HK-2 (cell line): ENCODE measurements at regions not wholly inside any gene's neighbourhood (a gene's known extent, or its start where the extent isn't known, plus 50 kb on each side); places are given as distances from the start of the nearest gene placed in this dataset.
A peak's percentile ranks its signal among the peaks of the same experiment; 100 is the strongest.
"Not testable (repeated sequence)": the region's sequence is repeated elsewhere in the genome, so short reads cannot be mapped to it uniquely, and the experiment has no call there.

ENCODE experiments used
- DNase-seq: peaks from one replicate; pipeline ENCODE4 v3.0.0-alpha.2; 2018; ENCODE audit not compliant: unreplicated experiment

- DNase-seq = no peak
These were observed 284.0 kb upstream of the DEFB112 start for GRCh38 chr6:50333696-50334095.

- DNase-seq = no peak
These were observed 287.9 kb upstream of the DEFB112 start for GRCh38 chr6:50337532-50338122.

DNA sequence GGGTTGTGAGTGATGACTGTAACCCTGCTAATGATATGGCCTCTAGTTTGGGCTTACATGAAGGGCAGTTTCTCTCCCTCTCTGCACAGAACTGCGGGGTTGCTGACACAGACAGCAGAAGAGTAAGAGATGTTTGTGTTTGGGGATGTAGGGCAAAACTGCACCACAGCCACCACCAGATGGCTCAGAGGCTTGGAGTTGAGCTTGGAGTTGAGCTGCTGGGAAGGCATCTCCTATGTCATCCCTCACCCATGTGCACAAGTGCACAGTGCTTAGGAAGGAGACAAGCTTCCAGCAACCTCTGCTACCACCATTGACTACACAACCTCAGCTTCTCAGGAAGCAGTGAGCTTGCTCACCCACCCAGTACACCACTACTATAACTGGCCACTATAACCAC is 303.9 kb upstream of the DEFB112 start:
- DNase-seq = no peak

DNA sequence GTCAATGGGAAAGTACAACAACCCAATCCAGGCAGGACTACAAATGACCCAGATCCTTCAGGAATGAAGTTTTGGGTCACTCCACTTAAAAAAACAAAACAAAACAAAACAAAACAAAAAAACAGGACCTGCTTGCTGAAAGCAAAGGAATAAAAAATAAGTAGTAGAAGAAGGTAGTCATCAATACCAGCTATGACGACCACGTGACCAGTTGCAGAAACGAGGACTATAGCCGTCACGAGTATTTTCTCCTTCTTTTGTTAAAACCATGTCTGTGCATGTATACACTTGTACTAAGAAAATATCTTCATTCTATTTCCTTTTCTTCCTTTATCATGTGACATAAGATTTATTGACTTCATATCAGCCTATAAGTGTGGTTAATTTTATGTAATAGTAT is 308.4 kb upstream of the DEFB112 start:
- no peak for DNase-seq

DNA sequence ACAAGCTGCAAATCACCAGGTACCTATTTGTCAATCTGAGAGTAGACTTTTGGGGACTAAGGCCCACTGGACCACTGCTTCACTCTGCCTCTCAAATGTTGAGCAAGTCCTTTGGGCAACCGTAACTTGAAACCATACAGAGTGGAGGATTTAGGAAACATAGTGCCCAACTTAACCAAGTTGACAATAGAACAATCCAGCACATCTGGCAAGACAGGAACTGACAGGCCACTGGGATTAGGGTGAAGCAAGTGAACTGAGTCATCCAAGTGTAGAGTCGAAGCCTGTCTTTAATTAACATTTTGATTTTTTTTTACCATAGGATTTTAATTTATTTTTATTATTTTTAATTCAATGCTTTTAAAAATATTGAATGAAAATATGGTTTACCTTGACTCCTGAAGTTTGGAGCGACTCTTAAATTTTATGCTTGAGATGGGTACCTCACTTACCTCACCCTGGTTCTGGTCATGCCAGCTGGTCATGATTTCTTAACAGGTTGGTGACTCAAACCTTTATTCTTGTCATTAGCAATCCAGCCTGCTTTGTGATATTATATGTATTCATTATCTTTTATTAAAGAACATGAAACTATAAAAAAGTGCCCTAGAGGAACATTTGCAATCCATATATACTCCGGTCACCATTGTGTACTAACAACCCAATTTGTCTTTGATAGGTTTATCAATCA is 312.1 kb upstream of the DEFB112 start:
- DNase-seq = no peak

DNA sequence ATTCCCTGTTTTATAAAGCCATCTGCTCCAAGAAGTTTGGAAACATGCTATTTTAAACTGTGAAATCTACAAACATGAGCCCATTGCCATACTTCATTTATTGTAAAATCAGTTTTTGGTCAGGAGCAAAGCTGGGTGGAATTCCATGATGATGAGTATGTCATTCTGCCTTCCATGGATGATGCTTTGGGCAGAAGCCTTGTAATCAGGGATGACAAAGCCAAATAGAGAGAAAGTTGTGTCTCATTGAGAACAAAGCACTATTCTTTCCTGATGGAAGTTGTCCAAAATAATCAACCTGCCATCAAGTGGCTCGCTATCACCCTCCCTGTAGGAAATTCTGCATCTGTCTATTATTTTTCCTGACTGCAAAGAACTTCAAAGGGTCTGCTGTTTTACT is 313.0 kb upstream of the DEFB112 start:
- no peak for DNase-seq

GRCh38 chr6:50369996-50370395 is 320.3 kb upstream of the DEFB112 start:
- DNase-seq = no peak

DNA sequence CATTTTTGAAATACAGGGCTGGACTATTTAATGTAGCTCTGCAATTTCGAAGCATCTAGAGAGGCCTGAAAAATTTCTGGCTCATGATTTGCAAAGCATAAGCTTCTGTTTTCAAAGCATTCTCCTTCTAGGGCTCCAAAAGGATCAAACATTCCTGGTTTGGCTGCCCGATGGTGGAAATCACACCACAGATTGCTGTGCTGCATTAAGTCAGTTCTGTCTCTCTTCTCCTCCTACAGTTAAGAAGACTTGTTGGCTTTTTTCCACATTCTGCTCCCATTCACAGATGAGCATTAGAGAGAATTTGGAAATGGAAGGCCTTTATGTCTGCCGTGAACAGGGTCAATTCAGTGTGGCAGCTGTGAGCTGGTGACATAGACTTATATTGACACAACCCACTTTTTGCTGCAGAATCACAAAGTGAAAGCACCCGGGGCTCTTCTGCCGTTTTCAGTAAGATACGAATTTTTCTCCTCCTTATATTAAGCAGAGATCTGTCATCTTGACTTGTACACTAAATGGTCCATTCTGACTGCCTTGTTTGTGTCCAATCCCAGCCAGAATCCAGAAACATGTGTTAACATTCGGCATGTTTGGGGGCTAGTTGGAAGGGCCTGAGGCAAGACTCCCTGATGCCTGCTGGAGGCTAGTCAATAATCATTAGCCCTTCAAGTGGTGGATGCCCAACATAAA is 330.8 kb upstream of the DEFB112 start:
- DNase-seq = no peak

GRCh38 chr6:50381099-50381415 is 331.3 kb upstream of the DEFB112 start:
- DNase-seq = no peak

DNA sequence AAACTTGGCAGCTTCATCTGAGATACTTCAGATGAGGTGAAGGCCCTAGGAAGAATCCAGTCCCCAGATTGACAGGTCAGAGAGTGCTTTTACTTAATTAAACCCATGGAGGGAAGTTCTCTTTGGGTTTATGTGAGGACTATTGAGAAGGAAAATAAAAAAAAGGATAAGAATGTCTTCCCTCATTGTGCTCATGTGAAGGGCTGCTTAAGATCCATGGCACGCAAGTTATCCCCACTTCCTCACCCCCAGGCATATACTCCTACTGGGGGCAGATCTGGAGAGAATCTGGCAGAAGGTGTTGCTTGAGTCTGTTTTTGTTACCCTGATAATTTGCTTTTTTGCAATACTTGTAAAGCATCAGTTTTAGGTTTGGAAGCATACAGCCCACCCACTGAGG is 322.9 kb upstream of the TFAP2D start:
- no peak for DNase-seq

- not testable (repeated sequence) for DNase-seq
These were observed 319.2 kb upstream of the TFAP2D start for GRCh38 chr6:50394139-50394538.

GRCh38 chr6:50404643-50405042 is 308.7 kb upstream of the TFAP2D start:
- DNase-seq = no peak

- no peak for DNase-seq
These were observed 302.7 kb upstream of the TFAP2D start for GRCh38 chr6:50410579-50410978.

- not testable (repeated sequence) for DNase-seq
These were observed 292.3 kb upstream of the TFAP2D start for GRCh38 chr6:50421041-50421440.

- DNase-seq = no peak
These were observed 286.1 kb upstream of the TFAP2D start for GRCh38 chr6:50427267-50427666.

DNA sequence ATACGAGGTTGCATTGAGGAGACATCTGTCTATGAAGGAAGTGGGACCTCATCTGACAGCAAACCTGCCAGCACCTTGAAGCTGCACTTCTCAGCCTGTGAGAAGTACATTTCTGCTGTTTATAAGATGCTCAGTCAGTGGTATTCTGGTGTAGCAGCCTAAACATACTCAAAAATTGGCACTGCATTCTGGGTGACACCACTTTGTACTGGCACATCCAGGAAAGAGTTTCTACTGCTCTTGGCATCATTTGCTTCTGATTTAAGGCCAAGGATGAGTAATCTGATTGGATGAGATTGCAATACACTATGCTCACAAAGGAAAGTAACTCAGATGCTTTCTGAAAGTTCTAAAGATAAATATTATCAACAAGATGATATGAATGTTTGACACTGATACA is 275.4 kb upstream of the TFAP2D start:
- no peak for DNase-seq

- peak; percentile 3 for DNase-seq
These were observed 270.7 kb upstream of the TFAP2D start for GRCh38 chr6:50442531-50443040.

- no peak for DNase-seq
These were observed 270.2 kb upstream of the TFAP2D start for GRCh38 chr6:50443144-50443543.

DNA sequence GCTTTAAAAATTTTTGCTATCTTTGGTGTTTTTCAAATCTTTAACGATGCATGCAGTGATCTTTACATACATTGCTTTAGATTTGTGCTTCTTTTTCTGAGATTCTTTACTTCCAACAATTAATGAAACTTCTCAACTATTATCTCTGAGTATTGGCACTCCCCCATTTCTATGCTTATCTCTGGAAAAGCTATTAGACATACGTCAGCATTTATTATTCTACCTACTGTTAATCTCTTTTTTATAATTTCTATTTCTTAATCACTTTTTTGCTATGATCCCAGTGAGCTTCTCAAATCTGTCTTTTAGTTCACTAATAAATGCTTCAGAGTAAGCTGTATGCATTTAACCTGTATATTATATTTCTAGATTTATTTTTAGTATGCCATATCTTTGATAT is 264.2 kb upstream of the TFAP2D start:
- no peak for DNase-seq

DNA sequence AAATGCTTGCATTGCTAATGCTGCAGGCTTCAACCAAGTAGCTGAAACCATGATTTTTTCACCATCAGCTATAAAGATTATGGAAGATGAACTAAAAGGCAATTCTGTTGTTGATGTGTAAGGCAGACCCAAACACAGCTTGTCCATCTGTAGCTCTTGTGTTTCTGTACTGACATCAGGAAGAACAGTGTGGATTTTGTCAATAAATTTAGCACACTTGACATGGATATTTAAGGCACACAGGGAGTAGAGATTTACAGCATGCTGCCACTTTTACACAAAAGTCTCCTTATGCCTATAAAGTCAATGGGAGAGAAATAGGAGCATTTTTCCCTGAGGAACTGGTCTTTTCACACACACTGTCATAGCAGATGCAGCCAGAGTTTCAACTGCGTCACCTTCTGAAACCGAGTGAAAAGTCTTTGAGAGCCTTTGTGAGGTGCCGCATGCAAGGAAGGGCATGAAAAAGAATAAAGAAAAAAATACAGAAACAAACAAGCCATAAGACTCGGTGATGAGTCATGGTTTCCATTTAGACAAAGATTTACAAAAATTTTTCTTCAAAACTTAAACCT is 261.4 kb upstream of the TFAP2D start:
- DNase-seq = no peak

DNA sequence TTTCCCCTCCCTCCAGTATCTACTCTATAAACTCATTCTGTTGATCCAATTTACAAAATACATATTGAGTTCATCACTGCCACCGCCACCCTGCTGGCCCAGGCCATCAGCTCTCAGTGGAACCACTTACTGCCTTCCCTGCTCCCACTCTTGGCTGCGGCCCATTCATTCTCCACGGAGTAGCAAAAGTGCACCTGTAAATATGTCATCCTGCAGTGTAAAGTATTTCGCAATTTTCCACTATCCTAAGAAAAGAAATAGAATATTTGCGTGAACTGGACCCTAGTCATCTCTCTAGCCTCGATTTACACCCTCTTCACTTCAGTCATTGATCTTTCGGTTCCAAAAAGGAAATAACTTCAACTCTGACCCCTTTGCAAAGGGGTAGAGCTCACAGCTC is 258.3 kb upstream of the TFAP2D start:
- DNase-seq = no peak

- DNase-seq = no peak
These were observed 256.0 kb upstream of the TFAP2D start for GRCh38 chr6:50457351-50457750.

DNA sequence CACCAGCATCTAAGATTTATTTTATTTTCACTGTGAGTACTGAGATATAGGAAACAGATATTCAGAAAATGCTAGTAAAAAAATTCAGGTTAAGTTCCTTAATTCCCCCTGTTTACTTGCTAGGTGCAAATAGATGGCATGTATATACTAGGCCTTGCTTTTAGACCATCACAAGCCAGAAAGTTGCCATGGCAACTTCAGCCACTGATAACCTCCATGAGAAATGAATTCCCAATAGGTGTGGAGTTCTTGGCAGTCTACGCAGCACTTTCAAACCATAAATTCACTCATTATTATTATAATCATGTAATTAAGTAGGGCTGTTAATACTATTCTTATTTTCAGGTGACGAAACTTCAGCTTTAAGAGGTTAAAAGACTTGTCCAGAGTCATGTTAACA is 251.6 kb upstream of the TFAP2D start:
- no peak for DNase-seq
